GM19328 (cell line): ENCODE measurements at regions not wholly inside any gene's neighbourhood (a gene's known extent, or its start where the extent isn't known, plus 50 kb on each side); places are given as distances from the start of the nearest gene placed in this dataset.

Source experiments
- ATAC-seq: cut with Tn5 transposase; IDR thresholded peaks from one replicate; pipeline ENCODE4 v1.9.1; 2021; ENCODE audit warnings: mild to moderate bottlenecking, moderate library complexity; ENCODE audit not compliant: unreplicated experiment

DNA sequence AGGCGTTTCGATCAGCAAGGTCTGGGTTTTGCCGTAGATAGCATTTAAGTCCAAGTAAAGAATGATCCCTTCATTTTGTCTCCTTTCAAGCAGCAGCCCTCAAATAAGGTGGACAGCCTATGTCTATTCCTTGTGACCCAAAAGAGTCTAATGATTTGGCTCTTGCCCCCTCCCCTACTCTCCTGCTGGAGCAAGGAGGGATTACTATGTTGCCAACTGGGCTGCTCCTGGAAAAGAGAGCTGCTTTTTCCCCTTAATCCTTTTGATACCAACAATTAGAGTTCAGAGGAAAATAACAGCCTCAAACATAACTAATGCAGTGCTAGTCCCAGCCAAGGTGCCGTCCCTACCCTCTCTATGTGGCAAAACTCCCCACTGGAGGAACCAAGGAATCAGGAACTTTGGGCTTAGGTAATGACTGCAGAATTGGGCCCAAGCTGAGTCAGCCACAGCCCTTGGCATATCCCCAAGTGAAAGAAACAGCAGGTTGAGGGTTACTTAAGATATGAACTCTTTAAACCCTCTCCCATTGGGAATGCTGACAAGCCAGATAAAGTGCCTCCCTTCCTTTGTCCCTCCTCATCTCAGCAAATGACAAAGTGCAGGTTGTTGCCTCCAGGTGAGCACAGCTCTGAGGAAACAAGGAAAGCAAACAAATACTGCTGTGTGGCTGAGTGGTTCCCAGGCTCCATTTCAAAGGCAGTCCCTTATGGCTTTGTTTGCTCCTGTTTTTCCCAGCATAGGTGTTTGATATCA is 643.7 kb downstream of the INHBA start:
- ATAC-seq, result no peak

DNA sequence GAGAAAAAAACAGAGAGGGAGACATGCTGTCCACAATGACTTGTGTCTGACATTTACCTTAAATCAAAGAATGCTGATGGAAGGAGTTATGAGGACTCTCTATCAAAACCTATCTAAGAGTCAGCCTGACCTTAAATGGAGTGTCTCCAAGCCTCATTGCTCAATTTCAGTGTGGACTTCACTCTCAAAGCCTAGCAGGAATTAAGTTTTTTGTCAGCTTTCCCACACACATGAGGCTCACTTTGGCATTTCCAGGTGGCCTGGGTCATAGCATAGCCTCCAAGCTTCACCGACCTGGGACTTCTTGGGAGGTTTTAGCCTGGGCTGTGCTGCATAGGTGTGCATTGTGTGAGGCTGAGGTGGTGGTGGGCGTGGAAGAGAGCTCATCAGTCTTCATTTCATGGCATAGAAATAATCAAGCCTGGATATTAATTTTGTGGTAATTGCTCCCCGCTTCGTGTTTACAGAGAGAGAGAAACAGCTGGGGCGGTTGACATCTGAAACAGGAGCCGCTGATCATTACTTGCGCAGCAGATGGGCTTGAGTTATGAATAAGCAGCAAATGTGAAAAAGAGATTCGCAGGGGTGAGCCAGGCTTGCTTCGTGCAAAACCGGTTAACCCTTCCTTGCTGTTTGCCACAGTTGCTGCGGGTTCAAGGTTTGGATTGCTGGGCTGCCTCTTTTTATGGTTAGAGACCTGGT is 647.8 kb downstream of the INHBA start:
- ATAC-seq, result no peak

DNA sequence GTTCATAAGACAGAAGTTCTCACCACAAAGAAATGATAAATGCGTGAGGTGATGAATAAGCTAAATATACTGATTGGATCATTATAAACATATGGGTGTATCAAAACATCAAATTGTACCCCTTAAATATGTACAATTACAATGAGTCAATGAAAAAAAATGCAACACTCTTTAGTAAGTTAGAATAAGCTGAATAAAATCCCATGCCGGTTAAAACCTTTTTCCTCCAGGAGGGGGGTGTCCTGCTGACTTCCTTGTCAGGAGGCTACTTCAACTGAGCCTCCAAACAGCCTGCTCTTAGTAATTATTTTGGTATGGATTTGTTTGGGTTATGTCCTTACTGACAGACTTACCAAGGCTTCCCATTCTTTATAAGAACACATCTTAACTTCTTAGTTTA is 649.1 kb downstream of the INHBA start:
- ATAC-seq, result no peak

DNA sequence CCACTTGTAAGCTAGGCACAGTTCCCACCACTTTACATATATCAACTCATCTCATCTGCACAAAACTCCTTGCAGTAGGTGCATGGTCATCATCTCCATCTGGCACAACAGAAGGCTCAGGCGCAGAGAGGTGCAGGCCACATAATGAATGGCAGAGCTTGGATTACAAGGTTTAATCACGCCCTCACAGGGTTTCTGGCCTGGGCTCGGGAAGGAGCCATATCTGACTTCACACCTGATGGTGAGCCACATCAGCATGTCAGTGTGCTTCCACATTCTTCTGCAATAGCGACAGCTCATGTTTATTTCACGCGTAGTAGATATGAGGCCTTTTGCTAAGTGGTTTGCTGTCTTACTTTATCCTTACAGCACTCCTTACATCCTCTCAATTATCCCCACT is 650.2 kb downstream of the INHBA start:
- ATAC-seq, result no peak

DNA sequence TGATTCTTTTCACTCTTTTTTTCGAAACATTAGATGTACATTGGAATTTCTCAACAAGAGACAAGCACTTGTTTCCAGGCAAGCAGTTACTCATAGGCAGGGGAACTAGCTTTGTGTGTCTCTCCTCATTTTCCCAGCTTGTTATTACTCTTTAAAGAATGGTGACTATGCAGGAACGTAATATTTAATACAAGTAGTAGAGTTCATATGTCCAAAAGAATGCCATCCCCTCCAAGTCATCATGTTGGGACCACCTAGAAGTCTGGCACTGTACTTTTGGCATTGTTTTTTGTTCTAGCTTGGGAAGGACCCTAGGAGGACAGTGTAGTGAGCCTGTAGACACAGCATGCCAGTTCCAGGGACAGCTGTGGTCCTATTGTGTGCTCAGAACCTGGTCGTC is 650.7 kb downstream of the INHBA start:
- ATAC-seq, result no peak

DNA sequence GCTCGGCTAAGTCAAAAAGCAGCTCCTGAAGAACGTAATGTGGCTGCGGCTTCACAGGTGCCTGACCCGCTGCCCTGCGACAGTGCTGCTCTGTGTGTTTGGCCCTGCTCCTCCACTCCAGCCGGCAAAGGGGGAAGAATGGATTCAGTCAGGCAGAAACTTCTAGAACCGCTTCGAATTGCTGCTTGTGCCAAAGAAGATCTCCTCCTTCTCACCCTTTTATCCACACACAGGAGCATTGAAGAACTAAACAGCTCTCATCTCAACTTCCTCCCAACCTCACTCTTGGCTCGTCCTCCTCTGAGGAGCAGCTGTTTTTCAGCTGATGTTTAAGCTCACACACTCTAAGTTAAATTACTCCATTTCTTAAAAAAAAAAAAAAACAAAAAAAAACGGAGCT is 651.4 kb downstream of the INHBA start:
- ATAC-seq, result no peak

DNA sequence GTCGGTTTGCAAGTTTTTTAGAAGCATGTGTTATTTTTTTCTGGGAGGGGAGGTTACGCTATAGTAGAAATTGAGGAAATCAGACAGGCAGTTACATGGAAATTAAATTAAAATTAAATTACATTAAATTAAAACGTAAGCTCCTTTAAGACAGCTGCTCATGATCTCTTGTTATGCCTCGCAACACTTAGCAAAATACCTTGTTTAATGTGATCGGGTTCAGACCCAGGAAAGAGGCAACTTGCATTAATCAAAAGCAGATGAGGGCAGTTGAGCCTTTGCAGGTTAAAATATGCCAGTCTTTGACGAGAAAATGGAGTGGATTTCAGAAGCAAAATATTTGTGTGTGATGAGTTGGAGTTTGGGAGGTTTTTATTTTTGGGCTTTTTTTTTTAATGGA is 651.8 kb downstream of the INHBA start:
- no peak for ATAC-seq

DNA sequence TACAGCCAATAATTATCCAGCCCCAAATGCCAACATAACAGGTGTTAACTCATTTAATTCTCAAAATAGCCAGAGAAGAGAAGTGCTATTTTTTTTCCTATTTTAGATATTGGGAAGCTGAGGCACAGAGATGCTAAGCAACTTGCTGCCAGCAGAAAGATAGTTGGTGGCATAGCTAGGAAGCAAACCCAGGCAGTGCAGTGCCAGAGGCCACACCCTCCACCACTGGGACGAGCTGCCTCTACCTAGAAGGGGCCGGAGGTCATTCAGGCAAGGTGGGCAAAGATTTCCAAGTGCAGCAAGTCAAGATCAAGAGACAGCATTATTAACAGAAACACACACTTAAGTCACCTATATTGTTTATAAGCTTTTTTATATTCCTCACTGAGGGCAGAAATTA is 654.1 kb downstream of the INHBA start:
- no peak for ATAC-seq

DNA sequence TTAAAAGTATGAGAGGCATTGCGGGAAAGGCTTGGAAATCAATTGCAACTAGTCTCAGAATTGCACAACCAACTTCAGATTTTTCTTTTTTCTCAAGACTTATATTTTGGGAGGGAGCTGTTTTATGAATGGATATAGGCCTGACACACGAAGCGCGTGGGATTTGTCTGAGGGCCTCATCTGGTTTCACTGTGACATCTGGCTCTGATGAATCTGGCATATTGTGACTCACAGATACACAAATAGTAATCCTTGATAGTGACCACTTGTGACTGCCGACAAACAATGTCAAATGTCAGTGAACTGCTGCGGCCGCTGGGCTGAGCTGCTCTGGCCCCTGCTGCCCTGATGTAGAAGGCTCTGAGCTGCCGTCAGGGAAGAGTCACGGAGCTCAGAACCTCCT is 655.1 kb downstream of the INHBA start:
- no peak for ATAC-seq

DNA sequence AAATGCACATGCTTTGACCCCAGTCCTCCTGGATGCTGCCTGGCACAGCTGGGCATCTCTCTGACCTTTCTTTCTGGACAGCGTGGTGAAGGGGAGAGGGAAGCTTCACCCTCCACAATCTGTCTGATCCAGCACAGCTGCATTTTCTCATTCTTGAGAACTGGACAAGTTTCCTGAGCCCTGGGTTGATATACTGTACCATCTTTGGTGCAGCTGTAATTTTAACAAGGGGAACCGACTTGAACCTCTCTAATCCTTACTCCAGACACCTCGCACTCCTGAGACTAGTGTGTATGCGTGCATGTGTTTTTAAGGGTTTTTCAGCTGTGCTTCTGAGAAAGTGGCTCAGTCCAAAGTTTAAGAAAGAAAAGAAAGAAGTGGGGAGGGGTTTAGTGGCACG is 655.7 kb downstream of the INHBA start:
- ATAC-seq, result no peak

DNA sequence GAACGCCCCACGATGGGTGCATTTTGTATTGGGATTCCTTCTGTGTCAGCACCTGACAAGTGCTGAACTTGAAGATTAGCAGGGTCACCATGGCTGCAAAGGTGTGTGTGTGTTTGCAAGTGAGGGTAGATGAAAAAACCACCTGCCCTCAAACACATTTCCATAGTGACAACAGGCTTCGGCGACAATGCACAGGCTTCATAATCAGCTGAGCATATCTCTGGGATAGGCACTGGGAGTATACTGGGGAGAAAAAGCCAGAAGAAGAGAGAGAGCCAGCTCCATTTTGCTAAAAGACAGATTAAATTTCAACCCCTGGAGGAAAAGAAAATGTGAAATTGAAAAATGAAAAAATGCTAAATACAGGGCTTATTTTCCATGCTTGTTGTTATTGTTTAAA is 656.1 kb downstream of the INHBA start:
- no peak for ATAC-seq

DNA sequence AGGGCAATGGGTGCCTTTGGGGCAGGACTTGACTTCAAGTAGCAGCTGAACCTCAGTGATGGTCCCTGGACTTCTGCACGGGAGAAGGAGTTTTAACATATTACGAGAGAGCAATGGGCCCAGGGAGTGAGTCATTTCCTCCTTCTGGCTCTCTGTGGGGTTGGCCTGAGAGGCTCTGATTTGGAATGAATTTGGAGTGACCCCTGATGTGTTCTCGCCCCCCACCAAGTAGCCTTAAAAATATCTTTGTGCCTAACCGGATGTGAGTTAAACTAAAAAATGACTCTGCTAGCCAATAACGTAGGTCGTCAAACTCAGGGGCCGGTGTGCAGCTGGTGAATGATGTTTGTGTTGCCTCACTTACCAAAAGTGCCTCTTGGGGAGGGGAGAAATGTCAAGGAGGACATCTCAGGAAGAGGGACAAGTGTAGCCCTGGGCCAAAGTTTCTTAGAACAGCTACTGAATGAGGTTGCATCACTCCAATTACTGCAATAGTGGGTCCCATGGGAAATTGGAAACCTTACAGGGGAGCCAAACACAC is 656.6 kb downstream of the INHBA start:
- no peak for ATAC-seq

DNA sequence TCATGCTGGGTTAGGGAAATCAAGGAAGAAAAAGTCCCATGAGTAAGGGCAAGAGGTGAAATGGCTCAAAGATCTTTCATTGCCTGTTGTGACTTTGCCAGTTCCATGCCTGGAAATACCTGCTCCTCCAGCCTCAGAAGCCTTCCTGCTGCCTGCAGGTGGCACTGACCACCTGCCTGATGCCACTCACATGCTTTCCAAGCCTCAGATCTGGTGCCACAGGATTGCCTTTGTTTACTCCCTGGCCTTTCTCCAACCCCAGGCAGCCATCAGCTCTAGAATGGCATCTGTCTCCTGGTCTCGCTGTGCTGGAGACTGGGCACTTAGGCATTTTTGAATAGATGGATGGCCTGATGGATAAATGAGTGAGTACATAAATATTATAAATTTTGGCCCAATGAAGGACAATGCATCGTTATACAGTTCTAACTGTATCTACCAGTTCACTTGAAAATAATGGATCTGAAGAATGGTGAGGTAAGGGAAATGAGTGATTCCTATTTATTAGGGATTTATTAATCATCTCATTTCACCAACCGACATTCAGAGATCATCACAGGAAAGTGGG is 657.2 kb downstream of the INHBA start:
- no peak for ATAC-seq

DNA sequence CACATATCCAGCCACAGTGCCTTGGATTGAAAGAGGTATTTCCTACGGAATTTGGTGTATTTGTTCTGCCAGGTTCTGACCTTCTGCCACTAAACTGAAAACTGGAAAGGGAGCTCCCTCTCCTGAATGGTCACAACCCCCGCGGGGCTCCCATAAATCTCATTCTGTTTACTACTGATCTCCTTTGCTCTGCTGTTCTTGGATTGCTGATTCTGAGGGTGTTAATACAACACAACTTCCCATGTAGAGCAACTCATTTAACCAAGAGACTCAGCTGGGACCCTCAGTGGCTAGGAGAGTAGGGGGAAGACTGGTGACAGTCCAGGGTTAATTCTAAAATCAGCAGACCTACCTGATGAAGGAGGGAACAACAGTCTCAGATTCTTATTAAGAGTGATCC is 662.9 kb downstream of the INHBA start:
- no peak for ATAC-seq

DNA sequence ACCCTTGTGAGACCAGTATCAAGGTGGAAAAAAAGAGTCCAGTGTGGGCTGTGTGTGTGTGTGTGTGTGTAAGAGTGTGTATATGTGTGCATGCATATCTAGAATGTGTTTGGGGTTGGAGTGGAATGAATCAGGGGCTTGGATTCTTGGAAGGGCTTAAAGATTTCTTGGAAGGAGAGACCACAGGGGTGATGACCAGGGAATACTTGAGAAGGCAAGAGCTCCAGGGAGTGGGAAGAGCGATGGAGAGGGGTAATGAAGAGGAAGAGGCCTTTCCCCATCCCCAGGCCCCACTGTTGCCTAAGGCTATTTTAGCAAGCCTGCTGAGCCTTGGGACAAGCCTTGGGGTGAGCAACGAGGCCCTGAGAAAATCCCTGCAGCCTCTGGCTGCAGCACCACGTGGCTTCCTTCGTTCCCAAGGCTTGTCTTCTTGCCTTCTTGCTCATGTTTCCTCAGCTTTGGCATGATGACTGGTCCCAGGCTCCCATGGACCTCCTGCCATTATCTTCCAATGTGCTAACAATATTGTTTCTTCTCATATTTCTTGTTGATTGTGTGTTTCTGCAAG is 663.4 kb downstream of the INHBA start:
- no peak for ATAC-seq

DNA sequence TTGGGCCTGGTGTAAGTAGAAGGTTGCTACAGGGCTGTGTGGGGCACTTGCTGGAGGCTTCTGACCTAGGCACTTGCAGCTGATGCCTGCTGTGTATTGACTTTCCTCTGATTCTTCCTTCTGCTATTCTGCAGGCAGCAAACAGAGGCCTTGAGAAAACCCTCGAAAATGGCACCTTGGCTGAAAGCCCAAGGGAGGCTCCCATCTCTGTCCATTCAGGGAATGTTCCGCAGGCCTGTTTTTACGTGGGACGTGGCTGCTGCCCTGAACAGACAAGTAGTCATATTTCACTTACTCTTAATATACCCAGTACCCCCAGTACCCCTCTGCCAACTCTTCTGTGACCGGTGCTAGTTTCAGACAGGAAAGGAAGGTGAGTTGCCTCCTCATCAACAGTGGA is 664.7 kb downstream of the INHBA start:
- ATAC-seq, result no peak

DNA sequence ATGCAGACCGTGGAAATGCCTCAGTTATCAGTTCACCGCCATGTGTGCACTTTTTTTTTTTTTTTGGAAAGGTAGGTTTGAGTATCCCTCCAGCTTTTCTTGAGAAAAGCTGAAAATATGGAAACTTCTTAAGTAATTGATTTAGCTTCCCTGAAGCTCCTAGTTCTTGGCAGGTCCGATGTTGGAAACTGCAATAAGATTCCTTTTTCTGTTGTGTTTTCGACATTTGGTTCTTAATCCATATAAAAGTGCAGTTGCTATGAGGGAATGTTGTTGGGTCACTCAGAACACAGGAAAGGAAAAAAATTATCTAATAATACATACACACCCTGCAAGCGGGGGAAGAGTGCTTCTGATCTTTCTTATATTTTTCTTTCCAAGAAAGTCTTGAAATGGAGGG is 665.2 kb downstream of the INHBA start:
- ATAC-seq, result no peak

DNA sequence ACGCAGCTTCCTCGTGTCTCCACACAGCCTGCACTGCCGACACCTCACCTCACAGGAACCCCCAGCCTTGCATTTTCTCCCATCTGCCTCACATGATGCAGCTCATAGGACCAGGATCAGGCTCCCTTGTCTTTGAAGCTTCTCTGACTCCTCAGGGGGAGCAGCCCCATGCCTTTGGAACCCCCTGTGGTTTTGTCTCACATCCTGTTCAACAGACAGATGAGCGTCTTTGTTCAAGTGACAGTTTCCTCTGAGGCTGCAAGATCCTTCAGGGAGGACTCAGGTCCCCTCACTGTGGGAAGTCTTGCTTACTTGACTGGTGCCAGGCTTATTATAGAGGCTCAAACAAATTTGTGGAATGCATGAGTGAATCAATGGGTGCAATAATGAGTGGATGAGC is 667.1 kb downstream of the INHBA start:
- ATAC-seq, result no peak

DNA sequence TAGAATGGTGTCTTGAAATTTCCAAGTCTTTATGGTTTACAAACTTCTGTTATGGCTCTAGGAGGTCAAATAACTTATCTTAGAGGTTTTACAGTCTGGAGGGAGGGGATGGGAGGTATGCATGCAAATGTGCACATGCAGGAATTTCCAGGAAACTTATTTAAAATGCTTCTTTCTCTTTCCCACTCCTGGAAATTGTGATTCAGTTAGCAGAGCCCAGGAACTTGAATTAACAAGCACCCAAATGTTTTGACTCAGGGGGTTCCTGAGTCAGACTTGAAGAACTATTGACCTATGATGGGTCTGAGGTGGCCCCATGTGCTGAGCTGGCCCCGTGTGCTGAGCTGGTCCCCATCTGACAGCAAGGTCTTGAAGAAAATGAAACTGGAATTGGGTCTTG is 669.4 kb downstream of the INHBA start:
- no peak for ATAC-seq

DNA sequence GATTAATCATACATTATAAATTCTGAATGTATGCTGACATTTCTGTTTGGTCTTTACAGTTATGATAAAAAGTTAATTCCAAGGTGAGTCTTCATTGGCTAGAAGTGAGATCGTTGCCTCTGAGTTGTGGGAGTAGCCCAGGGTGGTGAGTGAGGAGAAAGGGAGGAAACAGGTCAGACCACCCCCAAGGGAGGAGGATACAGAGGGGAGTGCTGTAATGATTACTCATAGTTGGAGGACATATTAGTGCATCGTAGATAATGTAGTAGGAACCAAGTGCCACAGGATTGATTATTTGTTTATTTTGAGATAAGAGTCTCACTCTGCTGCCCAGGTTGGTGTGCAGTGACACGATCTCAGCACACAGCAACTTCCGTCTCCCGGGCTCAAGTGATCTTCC is 672.2 kb downstream of the INHBA start:
- no peak for ATAC-seq

DNA sequence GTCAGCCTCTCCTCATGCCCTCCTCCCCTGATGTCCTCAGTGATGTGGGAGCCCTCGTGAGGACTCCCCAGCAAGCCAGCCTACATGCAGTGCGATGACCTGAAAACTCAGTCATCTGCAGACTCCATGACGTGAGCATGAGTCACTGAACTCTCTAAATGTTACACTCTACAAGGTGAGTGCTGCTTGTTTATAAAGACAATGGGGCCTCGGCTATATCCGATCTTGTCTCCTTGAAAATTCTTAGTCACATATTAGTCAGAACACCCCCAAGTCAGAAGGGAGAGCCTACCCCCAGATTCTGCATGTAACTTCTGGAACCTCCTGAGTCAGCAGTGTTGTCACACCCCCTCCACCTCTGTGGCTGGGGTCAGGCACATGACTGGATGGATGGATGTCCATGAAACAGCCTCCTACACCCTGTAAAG is 673.8 kb downstream of the INHBA start:
- ATAC-seq, result no peak

DNA sequence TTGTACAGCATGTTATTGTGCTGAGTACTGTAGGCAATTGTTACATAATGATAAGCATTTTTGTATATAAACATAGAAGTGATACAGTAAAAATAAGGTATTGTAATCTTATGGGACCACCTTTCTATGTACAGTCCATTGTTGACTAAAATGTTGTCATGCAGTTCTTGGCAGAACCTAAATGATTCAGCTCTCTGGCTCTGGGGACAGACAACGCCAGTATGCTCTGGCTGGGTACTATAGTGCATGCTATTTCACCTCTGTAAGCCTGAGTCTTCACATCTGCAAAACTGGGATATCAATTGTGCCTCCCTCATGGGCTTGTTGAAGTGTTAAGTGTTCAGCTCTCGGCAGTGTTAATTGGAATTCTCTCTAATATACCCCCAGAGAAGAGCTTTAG is 674.3 kb downstream of the INHBA start:
- no peak for ATAC-seq
